HG02884 (cell line): ENCODE measurements at regions not wholly inside any gene's neighbourhood (a gene's known extent, or its start where the extent isn't known, plus 50 kb on each side); places are given as distances from the start of the nearest gene placed in this dataset.

Experiments
- ATAC-seq: cut with Tn5 transposase; IDR thresholded peaks from one replicate; pipeline ENCODE4 v1.9.1; 2021; ENCODE audit warnings: mild to moderate bottlenecking, moderate library complexity; ENCODE audit not compliant: unreplicated experiment

DNA sequence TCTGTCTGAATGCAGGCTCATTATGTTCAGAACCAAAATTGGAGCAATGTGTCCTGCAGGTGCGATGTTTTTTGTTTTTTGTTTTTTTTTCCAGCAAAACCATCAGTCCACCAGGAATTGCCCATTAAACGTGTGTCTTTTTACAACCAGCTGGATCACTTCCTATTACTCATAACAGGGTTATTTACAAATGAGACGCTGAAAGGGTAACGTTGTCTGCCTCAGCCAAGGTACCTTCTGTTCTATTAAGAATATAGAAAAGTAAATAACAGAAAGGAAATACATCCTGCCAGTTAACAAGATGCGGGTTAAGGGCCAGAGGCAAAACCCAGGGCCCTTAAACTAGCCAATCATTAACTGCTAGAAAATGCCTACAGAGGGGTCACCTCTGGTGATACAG lies 590.4 kb downstream of the TBC1D4 start:
- ATAC-seq = no peak

DNA sequence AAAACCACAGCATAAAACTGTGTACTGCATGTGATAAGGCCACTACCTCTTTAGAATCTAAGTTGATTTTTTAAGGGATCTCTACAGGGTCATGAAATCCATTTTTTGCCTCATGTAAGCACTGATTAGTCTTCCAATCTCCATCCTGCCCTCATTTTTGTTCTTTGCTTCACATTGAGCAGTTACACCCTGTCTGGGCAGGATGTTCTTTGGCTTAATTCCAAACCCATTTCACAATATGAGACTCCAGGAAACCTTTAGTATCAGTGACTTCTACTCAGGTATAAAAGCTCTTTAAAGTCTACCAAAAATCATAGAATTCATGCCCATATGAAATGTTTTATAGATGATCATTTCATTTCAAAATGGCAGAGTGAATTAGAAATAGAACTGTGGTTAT lies 592.6 kb downstream of the TBC1D4 start:
- ATAC-seq = no peak

DNA sequence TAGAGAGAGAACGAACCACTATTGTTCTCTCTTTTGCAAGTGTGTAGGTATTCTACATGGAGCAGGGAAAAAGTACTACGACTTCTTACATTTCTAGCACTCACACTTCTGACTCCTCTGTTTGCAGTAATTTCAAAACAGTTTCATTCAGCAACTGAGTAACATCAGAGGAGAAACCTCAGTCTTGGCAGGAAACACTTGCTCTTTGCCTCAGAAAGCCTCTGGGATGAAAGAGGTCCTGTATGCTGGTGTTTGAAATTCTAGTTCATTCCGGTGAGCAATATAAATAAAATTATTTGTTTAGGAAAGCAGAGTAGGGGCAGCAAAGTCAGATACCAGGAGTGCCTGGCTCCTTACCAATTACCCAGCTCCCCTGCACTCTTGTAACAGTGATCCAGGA lies 595.5 kb downstream of the TBC1D4 start:
- no peak for ATAC-seq

DNA sequence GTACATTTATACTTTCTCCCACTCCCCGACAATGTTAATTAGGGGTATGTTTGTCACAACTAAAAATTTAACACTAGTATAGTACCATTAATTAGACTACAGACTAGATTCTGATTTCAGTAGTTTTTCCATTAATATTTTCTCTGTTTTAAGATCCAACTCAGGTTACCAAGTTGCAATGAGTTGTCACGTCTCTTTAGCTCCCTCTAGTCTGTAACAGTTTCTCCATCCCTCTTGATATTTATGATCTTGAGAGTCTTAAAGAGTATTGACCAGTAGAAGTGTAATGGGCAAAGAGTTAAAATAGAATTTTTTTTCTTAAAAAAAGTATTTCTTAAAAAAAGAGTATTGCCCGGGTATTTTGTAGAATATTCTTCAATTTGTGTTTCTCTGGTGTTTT lies 598.1 kb downstream of the TBC1D4 start:
- ATAC-seq = no peak

DNA sequence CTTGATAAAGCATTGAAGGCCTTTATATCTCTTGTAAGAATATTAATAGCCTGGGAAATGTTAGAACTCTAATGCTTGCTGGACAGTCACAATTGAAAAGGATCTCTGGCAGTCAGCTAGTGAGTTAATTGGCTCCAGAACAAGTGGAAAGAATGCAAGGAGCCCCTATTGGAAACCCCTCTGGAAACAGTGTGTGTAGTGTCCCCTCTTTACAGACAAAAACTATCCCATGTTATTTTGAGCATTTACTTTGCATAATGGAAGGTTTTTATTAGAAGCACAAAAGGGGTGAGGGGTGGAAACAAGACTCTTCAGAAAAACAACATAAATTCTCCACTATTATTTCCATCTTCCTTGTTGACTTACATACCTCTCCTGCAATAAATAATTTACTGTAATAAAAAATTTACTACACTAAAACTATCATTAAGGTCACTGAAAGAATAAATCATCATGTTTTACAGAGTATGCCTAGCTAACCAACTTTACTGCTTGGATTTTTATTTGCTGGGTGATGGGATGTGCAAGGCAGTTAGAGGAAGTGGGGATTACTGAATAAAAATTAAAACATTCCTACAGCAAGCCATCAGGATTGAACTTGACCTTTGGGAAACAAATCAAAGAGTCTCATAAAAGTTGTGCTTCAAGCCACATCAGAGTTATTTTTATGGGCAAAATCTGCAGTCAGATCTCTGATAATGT lies 610.4 kb downstream of the TBC1D4 start:
- no peak for ATAC-seq

DNA sequence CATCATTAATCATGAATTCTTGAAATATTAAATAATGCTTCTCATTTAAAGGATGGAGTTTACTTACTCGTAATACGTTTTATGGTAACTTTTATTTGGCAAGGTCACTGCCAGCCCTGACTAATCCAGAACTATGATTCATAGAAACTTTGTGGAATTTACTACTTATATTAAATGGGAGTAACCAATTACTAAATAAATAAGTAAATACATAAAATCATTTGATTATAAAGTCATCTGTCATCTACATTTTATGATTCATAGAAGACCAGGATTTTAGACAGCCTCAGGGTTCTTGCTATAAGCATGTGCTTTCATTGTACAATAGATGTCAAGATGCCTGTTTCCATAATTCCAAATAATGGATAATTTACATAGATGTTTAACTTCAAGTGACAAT lies 611.1 kb downstream of the TBC1D4 start:
- no peak for ATAC-seq

DNA sequence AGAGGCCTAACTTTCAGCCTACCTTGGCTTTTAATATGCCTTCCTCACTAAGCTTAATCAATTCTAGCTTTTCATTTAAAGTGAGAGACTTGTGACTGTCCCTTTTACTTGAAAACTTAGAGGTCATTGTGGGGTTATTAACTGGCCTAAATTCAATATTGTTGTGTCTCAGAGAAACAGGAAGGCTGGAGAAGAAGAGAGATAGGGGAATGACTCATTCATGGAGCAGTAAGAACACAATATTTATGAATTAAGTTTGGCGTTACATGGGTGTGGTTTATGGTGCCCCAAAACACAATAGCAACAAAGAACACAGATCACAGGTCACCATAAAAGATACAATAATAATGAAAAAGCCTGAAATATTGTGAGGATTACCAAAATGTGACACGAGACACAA lies 612.1 kb downstream of the TBC1D4 start:
- ATAC-seq = no peak

DNA sequence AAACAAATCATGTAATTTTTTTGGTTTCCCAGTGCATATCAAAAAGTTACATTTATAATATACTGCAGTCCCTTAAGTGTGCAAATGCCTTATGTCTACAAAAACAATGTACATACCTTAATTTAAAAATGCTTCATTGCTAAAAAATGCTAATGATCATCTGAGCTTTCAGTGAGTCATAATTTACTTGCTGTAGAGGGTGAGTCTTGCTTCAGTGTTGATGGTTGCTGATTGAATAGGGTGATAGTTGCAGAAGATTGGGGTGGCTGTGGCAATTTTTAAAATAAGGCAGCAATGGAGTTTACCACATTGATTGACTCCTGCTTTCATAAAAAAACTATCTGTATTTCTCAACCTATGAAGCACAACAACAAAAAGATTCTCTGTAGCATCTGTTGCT lies 613.9 kb downstream of the TBC1D4 start:
- ATAC-seq = no peak

DNA sequence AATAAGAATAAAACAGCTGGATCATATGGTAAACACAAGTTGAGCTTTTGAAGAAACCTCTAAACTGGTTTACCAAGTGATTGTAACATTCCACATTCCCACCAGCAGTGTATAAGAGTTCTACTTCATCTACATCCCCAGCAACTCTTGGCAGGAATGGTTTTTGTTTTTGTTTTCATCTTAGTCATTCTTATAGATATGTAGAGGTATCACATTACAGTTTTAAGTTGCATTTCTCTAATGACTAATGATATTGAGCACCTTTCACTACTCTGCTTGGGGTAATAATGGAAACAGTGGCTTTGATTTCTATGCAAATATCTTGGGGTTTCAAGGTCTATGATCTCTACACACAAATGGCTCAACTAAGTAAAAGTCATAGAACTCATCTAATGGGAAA lies 614.5 kb downstream of the TBC1D4 start:
- ATAC-seq = peak; percentile 60

DNA sequence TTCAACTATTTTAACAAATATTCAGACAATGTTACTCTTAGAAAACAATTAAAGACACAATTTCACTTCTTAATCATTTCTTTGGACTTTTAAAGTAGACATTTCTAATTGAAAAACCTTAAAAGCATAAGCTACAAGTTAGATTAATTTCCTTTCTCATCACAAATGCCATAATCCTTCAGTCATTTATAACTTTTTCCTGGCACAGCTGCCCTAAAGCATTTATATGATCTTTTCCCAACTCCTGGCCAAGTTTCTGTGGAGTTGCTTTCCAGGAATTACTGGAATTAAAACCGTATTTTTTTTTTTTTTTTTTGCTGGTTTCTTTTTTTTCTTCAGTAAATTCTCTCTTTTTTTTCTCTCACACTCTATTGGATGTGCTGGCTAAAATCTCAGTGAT lies 615.9 kb downstream of the TBC1D4 start:
- no peak for ATAC-seq

DNA sequence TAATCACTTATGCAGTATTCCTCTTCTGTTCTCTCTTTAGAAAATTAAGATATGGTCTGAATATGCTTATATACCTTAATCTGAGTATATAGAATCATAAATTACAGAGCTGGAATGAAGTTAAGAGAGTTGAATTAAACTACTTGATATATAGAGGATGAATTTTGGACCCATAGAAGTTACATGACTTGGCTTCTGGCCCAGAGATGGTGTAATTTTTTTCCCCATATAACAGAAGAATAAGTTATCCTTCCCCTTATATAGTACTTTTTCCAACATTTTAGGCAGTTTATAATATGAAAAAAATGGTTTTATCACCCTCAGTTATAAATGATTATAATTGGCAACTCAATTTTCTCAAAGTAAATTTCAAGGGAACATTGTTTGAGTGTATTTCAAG lies 616.3 kb downstream of the TBC1D4 start:
- no peak for ATAC-seq

DNA sequence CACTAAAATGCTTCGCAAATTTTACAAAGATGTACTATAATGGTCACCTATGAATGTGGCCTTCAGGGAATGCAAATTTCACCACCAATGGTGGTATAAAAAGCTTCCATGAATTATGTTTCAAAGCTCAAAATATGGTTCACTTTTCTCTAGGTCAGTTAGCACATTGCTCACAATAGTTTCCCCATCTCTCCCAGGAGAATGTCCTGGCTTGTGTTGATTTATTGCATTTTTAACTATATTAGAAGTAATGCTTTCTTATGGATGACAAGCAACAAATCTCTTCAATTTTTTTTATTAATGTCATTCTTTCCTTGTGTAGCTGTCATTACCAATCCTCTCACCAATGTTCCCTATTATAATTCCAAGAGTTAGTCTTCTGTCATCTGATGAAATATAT lies 621.2 kb downstream of the TBC1D4 start:
- no peak for ATAC-seq

DNA sequence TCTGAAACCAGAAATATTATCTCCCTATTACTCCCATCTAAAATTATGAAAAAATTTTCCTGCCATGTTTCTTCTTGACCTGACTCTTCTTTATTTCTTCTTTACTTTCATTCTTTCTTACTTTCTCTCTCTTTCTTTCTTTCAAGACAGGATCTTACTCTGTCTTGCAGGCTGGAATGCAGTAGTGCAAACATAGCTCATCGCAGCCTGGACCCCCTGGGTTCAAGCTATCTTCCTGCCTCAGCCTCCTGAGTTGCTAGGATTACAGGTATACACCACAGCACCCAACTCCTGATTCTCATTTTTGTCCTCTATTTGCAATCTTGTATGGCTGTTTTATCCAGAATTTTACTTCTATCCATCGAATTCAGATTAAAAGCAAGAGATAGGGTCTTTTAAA lies 631.1 kb downstream of the TBC1D4 start:
- ATAC-seq = no peak

DNA sequence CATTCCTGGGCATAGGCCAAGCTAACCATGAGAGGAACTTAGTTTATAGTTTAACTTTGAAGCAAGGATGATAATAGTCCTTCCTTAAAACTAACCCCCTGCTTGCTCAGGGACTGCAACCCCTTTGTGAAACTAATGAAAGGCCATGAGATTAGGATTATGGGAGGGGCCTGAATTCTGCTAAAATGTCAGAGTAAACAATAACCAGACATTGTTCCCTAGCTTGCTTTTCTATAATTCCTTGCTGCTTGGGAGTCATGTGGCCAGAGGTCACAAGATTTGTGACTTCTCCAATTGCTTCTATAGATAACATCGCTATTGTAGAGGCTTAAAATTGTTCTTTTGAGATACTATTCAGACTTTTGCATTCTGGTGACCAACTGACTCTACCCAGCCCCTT lies 634.0 kb downstream of the TBC1D4 start:
- no peak for ATAC-seq

DNA sequence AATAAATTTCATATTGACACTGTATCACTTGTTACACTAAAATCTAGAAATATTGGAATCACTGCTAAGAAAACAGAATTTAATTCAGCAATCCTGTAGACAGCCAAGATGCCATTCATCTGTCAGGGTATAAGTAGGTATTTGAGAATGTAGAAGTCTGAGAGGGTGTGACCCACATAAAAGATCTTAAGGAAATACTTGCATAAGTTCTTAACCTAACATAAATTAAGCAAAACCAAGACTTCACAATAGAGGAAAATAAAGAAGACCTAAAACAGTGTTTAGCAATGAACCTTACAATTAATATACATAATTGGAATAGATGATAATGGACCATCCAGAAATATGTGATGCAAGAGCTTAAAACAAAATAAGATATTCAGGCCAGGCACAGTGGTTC lies 636.2 kb downstream of the TBC1D4 start:
- ATAC-seq = no peak

DNA sequence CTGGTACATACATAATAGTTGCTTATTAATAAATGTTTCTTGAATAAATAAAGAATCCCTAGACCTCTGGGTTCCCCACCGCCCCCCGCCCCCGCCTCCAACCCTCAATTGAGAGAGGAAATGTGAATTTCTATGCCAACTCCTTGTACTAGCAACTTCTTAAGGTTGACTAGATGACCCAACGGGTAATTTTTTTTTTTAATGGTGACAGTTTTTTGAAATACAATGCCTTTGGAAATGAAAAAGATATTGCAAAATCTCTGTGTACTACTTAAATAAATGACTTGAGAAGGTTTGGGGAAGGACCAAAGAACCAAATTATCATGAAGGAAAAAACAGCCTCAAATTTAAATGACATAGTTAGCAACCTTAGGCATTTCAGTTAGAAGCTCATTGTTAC lies 640.3 kb downstream of the TBC1D4 start:
- ATAC-seq = no peak

DNA sequence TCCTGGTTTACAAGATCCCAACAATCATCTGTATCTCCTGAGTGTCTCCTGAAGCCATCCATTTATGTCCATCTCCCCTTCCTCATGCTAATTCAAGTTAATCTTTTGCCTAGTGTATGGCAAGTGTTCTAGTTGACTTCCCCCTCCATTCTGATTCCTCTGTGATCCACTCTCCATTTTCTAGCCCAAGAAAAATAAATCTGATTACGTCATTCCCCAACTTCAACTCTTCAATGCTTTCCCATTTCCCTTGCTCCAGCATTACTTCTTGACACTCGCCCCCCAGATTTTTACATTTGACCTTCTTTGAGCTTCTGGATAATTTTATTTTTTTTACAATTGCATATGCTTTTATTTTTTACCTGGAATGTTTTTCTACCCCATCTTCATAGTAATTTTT lies 640.8 kb downstream of the TBC1D4 start:
- ATAC-seq = no peak

DNA sequence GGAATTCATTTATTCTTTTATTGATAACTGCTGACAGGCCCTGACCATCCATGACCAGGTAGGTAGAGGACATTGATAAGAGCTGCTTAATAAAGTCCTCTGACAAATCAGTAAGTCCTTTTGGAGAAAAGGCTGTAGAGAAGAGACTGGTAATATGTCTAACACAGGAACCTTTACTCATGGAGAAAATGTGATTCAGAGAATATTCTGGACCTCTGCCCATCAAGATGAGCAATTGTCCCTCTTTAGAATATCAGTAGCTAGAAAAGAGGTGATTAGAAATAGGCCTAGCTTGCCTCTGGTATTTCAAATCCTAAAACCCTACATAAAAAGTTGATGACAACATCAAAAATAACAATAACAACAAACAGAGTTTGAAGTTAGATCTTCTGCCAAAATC lies 642.3 kb downstream of the TBC1D4 start:
- ATAC-seq = no peak

DNA sequence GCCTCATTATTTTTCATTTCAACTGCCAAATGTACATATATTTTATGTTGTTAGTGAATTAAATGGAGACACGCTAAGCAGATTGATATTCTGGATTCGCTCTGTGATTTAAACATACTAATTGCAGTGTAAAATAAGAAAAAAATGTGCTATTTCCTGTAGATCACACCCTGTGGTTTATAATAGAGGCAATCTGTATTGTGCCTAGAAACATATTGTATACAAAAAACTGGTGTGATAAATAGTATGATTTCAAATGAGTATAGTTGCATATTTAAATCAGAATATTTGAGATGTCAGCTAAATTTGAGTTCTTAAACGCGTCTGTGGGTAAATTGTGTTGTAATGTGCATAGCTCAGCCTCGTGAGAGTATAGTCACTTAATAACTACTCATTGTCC lies 643.9 kb downstream of the TBC1D4 start:
- ATAC-seq = no peak

DNA sequence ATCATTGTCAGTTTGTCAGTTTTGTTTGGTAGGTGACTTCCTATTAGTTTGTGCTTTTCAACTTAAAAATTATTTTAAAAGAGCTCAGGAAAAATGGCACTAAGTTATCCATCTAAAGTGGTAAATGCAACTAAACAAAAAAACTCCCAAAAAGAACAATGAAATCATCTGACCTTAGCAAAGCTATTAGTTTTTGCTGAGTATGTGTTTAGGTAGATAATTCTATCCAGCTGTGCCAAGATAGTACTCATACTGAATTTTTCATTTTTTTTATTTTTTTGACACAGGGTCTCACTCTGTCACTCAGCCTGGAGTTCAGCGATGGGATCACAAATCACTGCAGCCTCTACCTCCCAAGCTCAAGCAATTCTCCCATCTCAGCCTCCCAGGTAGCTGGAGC lies 645.3 kb downstream of the TBC1D4 start:
- ATAC-seq = no peak

DNA sequence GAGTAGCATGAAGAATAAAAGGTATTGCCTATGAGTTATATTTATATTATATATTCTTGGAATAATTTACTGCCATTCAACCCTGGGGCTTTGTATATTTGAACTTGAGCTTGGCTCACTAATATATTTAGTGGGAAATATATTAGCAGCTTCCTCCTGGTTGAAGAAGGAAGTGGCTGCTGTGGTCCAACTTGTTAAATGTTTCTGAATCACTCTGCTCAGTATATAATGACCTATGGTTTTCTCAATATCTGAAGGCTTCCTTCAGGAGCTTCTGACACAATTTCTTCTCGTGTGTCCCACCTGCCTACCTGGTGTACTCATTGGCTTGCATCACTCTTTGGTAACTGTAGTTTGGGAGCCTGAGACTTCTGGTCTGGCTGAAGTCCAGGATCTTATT lies 646.4 kb downstream of the TBC1D4 start:
- no peak for ATAC-seq

DNA sequence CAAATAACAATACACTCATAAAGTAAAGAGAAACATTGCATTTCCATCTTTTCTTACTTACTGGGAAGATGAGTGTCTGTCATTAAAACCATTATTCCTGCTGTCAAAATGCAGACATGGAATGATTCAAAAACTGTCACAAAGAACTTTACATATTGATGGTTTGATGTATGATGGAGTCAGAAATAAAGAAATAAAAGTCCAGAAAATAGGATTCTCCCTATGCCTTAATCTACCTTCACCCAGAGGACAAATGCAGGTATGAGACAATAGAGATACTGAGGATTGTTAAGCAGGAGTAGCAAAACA lies 656.1 kb downstream of the TBC1D4 start:
- ATAC-seq = no peak

DNA sequence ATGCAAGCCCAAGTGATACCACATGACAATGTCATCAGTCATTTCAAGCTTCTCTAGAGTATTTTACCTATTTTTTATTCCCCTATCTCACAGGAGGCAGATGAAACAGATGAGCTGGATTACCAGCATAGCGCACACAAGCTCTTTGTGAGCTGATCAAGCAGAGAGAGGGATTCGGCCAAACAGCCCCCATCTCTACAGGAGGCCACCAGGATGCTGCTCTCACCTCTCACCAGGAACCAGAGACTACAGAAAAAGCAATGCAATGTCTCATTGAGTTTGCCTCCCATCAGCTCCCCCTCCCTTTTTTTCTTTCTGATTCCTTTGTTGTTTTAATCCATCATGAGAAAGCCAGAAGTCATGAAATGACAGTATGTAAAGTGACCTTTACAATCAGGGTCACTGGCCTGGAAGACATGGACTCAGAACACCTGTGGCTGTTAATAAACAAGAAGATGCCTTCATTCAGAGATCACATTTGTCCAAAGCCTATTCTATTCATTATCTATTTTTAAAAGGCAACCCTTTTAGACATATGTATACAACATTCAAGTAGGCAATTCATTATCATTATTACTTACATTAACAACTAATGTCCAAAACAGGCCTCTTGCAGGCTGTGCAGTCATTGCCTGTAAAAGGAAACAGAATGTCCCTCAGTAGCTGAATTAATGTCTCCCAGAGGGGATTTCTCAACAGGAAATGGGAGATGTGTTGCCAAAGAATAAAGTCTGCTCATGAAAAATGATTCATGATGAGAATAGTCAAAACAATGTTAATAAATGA lies 656.6 kb downstream of the TBC1D4 start:
- ATAC-seq = no peak
